HG03469 (cell line): ENCODE measurements at regions not wholly inside any gene's neighbourhood (a gene's known extent, or its start where the extent isn't known, plus 50 kb on each side); places are given as distances from the start of the nearest gene placed in this dataset.
A peak's percentile ranks its signal among the peaks of the same experiment; 100 is the strongest.
"Not testable (repeated sequence)": the region's sequence is repeated elsewhere in the genome, so short reads cannot be mapped to it uniquely, and the experiment has no call there.

Source experiments
- ATAC-seq: cut with Tn5 transposase; IDR thresholded peaks from one replicate; pipeline ENCODE4 v1.9.1; 2021; ENCODE audit warnings: mild to moderate bottlenecking, moderate library complexity, moderate number of reproducible peaks; ENCODE audit not compliant: unreplicated experiment

- ATAC-seq = no peak
These were observed 134.6 kb downstream of the ADSS2 start for GRCh38 chr1:244316986-244317655.

GRCh38 chr1:244318078-244318477 is 133.6 kb downstream of the ADSS2 start:
- no peak for ATAC-seq

GRCh38 chr1:244318512-244318911 is 133.2 kb downstream of the ADSS2 start:
- ATAC-seq = no peak

- peak; percentile 53 for ATAC-seq
These were observed 132.2 kb downstream of the ADSS2 start for GRCh38 chr1:244319283-244320132.

- ATAC-seq = no peak
These were observed 129.5 kb downstream of the ADSS2 start for GRCh38 chr1:244322181-244322580.

- no peak for ATAC-seq
These were observed 128.8 kb downstream of the ADSS2 start for GRCh38 chr1:244322791-244323521.

GRCh38 chr1:244324176-244324883 is 127.4 kb downstream of the ADSS2 start:
- no peak for ATAC-seq

GRCh38 chr1:244325056-244325758 is 126.5 kb downstream of the ADSS2 start:
- peak; percentile 64 for ATAC-seq

- ATAC-seq = no peak
These were observed 125.0 kb downstream of the ADSS2 start for GRCh38 chr1:244326757-244327156.

- no peak for ATAC-seq
These were observed 124.2 kb downstream of the ADSS2 start for GRCh38 chr1:244327533-244327932.

GRCh38 chr1:244328476-244328875 is 123.2 kb downstream of the ADSS2 start:
- ATAC-seq = no peak

- ATAC-seq = no peak
These were observed 122.0 kb downstream of the ADSS2 start for GRCh38 chr1:244329591-244330317.

- no peak for ATAC-seq
These were observed 121.4 kb downstream of the ADSS2 start for GRCh38 chr1:244330318-244330625.

GRCh38 chr1:244332761-244333160 is 118.9 kb downstream of the ADSS2 start:
- ATAC-seq = not testable (repeated sequence)

- not testable (repeated sequence) for ATAC-seq
These were observed 117.4 kb downstream of the ADSS2 start for GRCh38 chr1:244334315-244334714.

GRCh38 chr1:244334842-244335241 is 116.9 kb downstream of the ADSS2 start:
- not testable (repeated sequence) for ATAC-seq

- ATAC-seq = no peak
These were observed 116.3 kb downstream of the ADSS2 start for GRCh38 chr1:244335456-244335855.

- no peak for ATAC-seq
These were observed 115.3 kb downstream of the ADSS2 start for GRCh38 chr1:244336232-244336899.

GRCh38 chr1:244337839-244338238 is 113.9 kb downstream of the ADSS2 start:
- no peak for ATAC-seq
